Keratinocyte (primary cell): ENCODE measurements at regions not wholly inside any gene's neighbourhood (a gene's known extent, or its start where the extent isn't known, plus 50 kb on each side); places are given as distances from the start of the nearest gene placed in this dataset.

Source experiments
- DNase-seq: peaks from one replicate; pipeline ENCODE4 v3.0.0-alpha.2; 2011; ENCODE audit warnings: low read depth, missing footprints, low spot score
- FAIRE-seq: peaks from 2 replicates; lab custom pipeline; 2011; peaks lifted over from hg19 to GRCh38; lab: Jason Lieb, UNC
- H2AFZ ChIP-seq: 2 replicates; pipeline ENCODE4 v1.6.0; 2012; ENCODE audit warnings: low read length, control low read depth, inconsistent platforms; ENCODE audit not compliant: control insufficient read depth
- H3K27ac ChIP-seq: 2 replicates; pipeline ENCODE4 v1.5.1; 2011; ENCODE audit warnings: low read length; ENCODE audit not compliant: control insufficient read depth, insufficient read depth
- H3K27me3 ChIP-seq: 3 replicates; pipeline ENCODE4 v1.6.0; 2011; ENCODE audit warnings: low read length; ENCODE audit not compliant: control insufficient read depth, insufficient read depth; ENCODE audit errors: extremely low read depth
- H3K36me3 ChIP-seq, 2 experiments: 2 replicates in 1 of 2; 3 replicates in 1 of 2; pipeline ENCODE4 v1.5.1; 2011; ENCODE audit warnings: low read length in 2 of 2, mild to moderate bottlenecking in 1 of 2; ENCODE audit not compliant: control insufficient read depth in 2 of 2, insufficient read depth in 2 of 2; ENCODE audit errors: extremely low read depth in 1 of 2
- H3K4me1 ChIP-seq: 3 replicates; pipeline ENCODE4 v1.5.1; 2011; ENCODE audit warnings: low read length; ENCODE audit not compliant: control insufficient read depth, insufficient read depth; ENCODE audit errors: extremely low read depth
- H3K4me2 ChIP-seq: 3 replicates; pipeline ENCODE4 v1.6.0; 2011; ENCODE audit warnings: low read depth, low read length; ENCODE audit not compliant: control insufficient read depth, insufficient read depth; ENCODE audit errors: extremely low read depth
- H3K4me3 ChIP-seq, 3 experiments: fragments of 200-600 bp in 1 of 3; sonication (generic) in 1 of 3; 2 replicates in 2 of 3; 3 replicates in 1 of 3; pipeline ENCODE4 v1.5.1; 2011 to 2016; ENCODE audit warnings: low read length in 3 of 3, mild to moderate bottlenecking in 3 of 3, control low read depth in 2 of 3, inconsistent platforms in 1 of 3, low read depth in 1 of 3, mixed read lengths in 1 of 3, mixed run types in 1 of 3, moderate library complexity in 1 of 3; ENCODE audit not compliant: control insufficient read depth in 2 of 3, insufficient read depth in 2 of 3; ENCODE audit errors: extremely low read depth in 1 of 3
- H3K79me2 ChIP-seq: 2 replicates; pipeline ENCODE4 v1.6.0; 2012; ENCODE audit warnings: low read length; ENCODE audit not compliant: control insufficient read depth, insufficient read depth
- H3K9ac ChIP-seq: 3 replicates; pipeline ENCODE4 v1.6.0; 2011; ENCODE audit warnings: low read length; ENCODE audit not compliant: control insufficient read depth, insufficient read depth; ENCODE audit errors: extremely low read depth
- H3K9me1 ChIP-seq: 3 replicates; pipeline ENCODE4 v1.6.0; 2011; ENCODE audit warnings: low read length; ENCODE audit not compliant: control insufficient read depth, insufficient read depth; ENCODE audit errors: extremely low read depth
- H3K9me3 ChIP-seq: 2 replicates; pipeline ENCODE4 v1.5.1; 2012; ENCODE audit warnings: low read depth, low read length; ENCODE audit not compliant: control insufficient read depth
- H4K20me1 ChIP-seq: 3 replicates; pipeline ENCODE4 v1.6.0; 2011; ENCODE audit warnings: low read length; ENCODE audit not compliant: control insufficient read depth, insufficient read depth; ENCODE audit errors: extremely low read depth
- CTCF ChIP-seq, 3 experiments: IDR thresholded peaks in 1 of 3; conservative IDR thresholded peaks in 1 of 3; optimal IDR thresholded peaks in 1 of 3; 2 replicates in 2 of 3; 3 replicates in 1 of 3; pipeline versions ENCODE3 to v1.5.1; 2011; ENCODE audit warnings: low read length in 3 of 3, mild to moderate bottlenecking in 3 of 3, moderate library complexity in 2 of 3, control low read depth in 1 of 3, inconsistent platforms in 1 of 3; ENCODE audit not compliant: insufficient read depth in 2 of 3; ENCODE audit errors: extremely low read depth in 1 of 3
- EZH2 ChIP-seq: IDR thresholded peaks from one replicate; pipeline ENCODE4 v1.6.1; 2012; ENCODE audit warnings: inconsistent platforms, mild to moderate bottlenecking, low read length, moderate library complexity
- dilution Hi-C: fragments of 300-500 bp; cut with MboI; formaldehyde crosslinking; loops from one replicate; pipeline ENCODE4 v1.7.0; 2020; ENCODE audit warnings: low sequenced_read_pairs; ENCODE audit not compliant: extremely low pct_ligation_motif_present

DNA sequence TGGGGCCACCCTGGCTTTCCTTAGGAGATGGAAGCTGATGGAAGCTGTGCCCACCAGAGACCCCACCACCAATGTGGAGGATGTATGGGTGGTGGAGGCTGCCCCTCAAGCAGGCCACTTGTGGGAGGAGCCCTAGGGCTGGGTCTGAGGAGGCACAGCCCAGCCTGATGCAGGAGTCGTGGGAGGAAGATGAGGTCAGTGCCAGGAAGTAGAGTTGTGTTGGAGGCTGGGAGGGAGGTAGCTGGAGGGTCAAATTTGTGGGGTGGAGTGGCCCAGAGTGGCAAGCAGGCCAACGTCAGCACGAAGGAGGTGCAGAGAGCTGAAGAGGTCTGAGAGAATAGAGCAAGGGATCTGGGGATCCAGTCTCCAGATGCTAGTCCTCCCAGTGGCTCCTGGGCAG is 119.0 kb upstream of the USP24 start:
- FAIRE-seq (no peak), DNase-seq (no peak)
- H3K4me2 ChIP-seq = no peak overlapping the region
- H3K4me1 ChIP-seq = no peaks in the 10 kb centered on the region
- no peaks in the 10 kb centered on the region for H3K36me3 ChIP-seq
- no peaks in the 10 kb centered on the region for H3K27me3 ChIP-seq
- H3K27ac ChIP-seq = no peak overlapping the region
- H3K9me1 ChIP-seq = no peaks in the 10 kb centered on the region
- no peaks in the 10 kb centered on the region for H3K79me2 ChIP-seq
- no peaks in the 10 kb centered on the region for H3K9me3 ChIP-seq
- H4K20me1 ChIP-seq = no peaks in the 10 kb centered on the region
- dilution Hi-C loops = no loop called here
- TF ChIP-seq EZH2 (no peak), CTCF (optimal IDR thresholded peaks at IDR 0.05 in 1 of 3, IDR thresholded peaks at IDR 0.05 in 1 of 3, conservative IDR thresholded peaks at IDR 0.05 in 1 of 3; ENCODE audit: extremely low read depth in 1 of 3, insufficient read depth in 2 of 3, low read length in 3 of 3) (no peak)
- H3K9ac ChIP-seq = no peak overlapping the region
- H3K4me3 ChIP-seq = no peak overlapping the region
- H2AFZ ChIP-seq = no peak overlapping the region

DNA sequence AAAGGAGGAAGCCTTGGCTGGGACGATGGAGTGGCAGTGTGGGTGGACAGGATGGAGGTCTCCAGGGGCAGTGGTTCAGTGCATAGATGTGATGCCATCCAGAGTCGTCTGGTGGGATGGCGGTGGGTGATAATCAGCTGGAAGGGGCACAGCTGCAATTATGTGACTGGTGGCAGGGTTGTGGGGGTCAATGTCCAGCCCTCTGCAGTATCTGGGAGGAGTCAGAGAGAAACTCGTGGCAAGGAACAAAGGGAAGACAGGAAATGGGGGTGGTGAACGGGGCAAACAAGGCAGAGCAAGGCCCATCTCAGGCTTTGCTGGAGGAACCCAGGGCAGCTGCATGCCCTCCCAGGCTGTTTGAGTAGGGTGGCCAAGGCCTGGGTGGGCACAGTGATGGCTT is 118.3 kb upstream of the USP24 start:
- Histone ChIP-seq H3K4me1 (no peaks in the 10 kb centered on the region), H2AFZ (no peak overlapping the region), H3K79me2 (no peaks in the 10 kb centered on the region), H3K4me3 (no peak overlapping the region), H3K27ac (no peak overlapping the region), H3K9ac (no peak overlapping the region), H3K27me3 (no peaks in the 10 kb centered on the region), H3K9me1 (no peaks in the 10 kb centered on the region), H3K9me3 (no peaks in the 10 kb centered on the region), H3K4me2 (no peak overlapping the region), H4K20me1 (no peaks in the 10 kb centered on the region), H3K36me3 (no peaks in the 10 kb centered on the region)
- FAIRE-seq = no peak
- TF ChIP-seq CTCF (optimal IDR thresholded peaks at IDR 0.05 in 1 of 3, IDR thresholded peaks at IDR 0.05 in 1 of 3, conservative IDR thresholded peaks at IDR 0.05 in 1 of 3; ENCODE audit: extremely low read depth in 1 of 3, insufficient read depth in 2 of 3, low read length in 3 of 3) (no peak), EZH2 (no peak)
- no peak for DNase-seq
- dilution Hi-C loops = no loop called here
